ENCODE measurements at regions not wholly inside any gene's neighbourhood (a gene's known extent, or its start where the extent isn't known, plus 50 kb on each side); places are given as distances from the start of the nearest gene placed in this dataset.

- TF ChIP-seq NFE2L1 (CRISPR knock-in tag; IDR thresholded peaks at IDR 0.05) (no peak), ZNF121 (CRISPR knock-in tag; IDR thresholded peaks at IDR 0.05) (no peak), USF2 (CRISPR knock-in tag; IDR thresholded peaks at IDR 0.05) (no peak), ATF1 (CRISPR knock-in tag; IDR thresholded peaks at IDR 0.05) (no peak), CTCF (IDR thresholded peaks at IDR 0.05) (no peak), ATF3 (CRISPR knock-in tag; conservative IDR thresholded peaks at IDR 0.05) (no peak), RELA (CRISPR knock-in tag; IDR thresholded peaks at IDR 0.05; ENCODE audit: borderline replicate concordance) (no peak), GABPB1 (CRISPR knock-in tag; IDR thresholded peaks at IDR 0.05) (no peak), IRF1 (CRISPR knock-in tag; IDR thresholded peaks at IDR 0.05) (no peak), ESRRA (CRISPR knock-in tag; IDR thresholded peaks at IDR 0.05; ENCODE audit: borderline replicate concordance) (no peak), USF1 (CRISPR knock-in tag; IDR thresholded peaks at IDR 0.05) (no peak), TCF7 (CRISPR knock-in tag; IDR thresholded peaks at IDR 0.05; ENCODE audit: low read depth) (no peak), CREB1 (CRISPR knock-in tag; IDR thresholded peaks at IDR 0.05) (no peak)
Measured at GRCh38 chr1:88357729-88358128, 326.3 kb upstream of the PKN2 start.
